Ovary (tissue), 3 donors: ENCODE measurements at regions not wholly inside any gene's neighbourhood (a gene's known extent, or its start where the extent isn't known, plus 50 kb on each side); places are given as distances from the start of the nearest gene placed in this dataset.

ENCODE experiments used
- CTCF ChIP-seq, 3 donors: fragments of 450-650 bp in 2 of 3; fragments of 200-600 bp in 1 of 3; IDR thresholded peaks; one replicate each; pipeline versions ENCODE4 v1.5.1 to v1.8.0; 2016 to 2022; ENCODE audit warnings: antibody characterized with exemption in 3 of 3, mild to moderate bottlenecking in 1 of 3
- EP300 ChIP-seq: sonication (generic); formaldehyde crosslinking; IDR thresholded peaks from one replicate; pipeline ENCODE4 v1.6.1; 2017; ENCODE audit warnings: antibody characterized with exemption
- POLR2A ChIP-seq: fragments of 450-650 bp; IDR thresholded peaks from one replicate; pipeline ENCODE4 v1.6.1; 2017; ENCODE audit warnings: antibody characterized with exemption, mild to moderate bottlenecking, moderate library complexity
- donor health status: DM: no; HTN: no; CAD: no.

DNA sequence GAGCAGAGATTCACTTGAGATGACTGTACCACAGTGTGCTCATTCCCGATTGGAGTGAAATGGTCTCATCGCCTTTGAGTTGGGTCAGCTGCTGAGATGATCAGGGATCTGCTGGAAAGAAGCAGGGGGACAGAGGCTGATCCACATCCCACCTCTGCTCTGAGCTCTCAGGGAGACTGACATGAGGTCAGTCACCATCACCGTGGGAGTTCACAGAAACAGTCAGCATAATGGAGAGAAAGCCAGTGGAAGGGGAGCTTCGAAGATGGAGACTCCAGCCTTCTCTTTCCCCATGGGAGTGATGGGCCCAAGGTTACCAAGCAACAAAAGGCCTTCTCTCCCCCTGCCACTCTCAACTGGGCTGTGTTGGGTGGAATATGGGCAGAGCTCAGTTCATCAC is 276.4 kb downstream of the CDK5RAP2 start:
- TF ChIP-seq CTCF (IDR thresholded peaks at IDR 0.05) (no peak), EP300 (no peak), POLR2A (no peak)
